ENCODE measurements at regions not wholly inside any gene's neighbourhood (a gene's known extent, or its start where the extent isn't known, plus 50 kb on each side); places are given as distances from the start of the nearest gene placed in this dataset.
"Not testable (repeated sequence)": the region's sequence is repeated elsewhere in the genome, so short reads cannot be mapped to it uniquely, and the experiment has no call there.

DNA sequence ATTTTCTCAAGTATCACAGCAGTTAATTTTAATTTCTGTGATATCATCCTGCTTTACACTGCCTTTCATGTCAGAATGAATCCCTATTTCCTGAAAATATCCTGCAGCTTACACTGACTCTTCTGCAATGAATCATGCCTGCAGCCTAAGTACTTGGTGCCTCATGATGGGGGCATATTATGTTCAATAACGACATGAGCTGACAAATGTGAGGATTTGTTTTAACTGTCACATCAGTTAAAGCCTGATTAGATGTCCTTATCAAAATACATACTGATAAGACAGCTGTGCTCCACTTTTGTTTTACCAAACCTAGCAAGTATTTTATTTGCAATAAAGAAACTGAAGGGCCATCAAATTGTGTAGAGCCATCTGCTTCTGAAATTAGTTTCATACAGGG is 359.9 kb upstream of the AGA start:
- no peak for DNase-seq (ENCODE audit: low read depth, low spot score)

DNA sequence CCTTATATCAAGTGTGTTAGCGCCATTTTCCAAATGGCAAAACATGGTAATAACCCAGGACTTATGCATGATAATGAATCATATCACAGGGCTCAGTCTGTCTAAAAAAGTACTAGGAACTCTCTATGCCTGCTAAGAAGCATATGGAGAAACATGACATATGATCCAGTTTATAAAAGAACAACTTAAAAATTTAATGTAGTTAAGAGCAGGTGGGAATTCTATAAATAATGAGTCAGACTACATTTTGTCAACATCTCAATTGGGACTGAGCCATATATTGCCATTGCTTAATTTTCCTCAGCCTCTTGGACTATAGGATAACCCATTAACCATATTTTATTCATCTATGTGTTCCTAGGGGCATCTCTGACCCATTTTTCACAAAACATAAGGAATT is 360.4 kb upstream of the AGA start:
- no peak for DNase-seq (ENCODE audit: low read depth, low spot score)

DNA sequence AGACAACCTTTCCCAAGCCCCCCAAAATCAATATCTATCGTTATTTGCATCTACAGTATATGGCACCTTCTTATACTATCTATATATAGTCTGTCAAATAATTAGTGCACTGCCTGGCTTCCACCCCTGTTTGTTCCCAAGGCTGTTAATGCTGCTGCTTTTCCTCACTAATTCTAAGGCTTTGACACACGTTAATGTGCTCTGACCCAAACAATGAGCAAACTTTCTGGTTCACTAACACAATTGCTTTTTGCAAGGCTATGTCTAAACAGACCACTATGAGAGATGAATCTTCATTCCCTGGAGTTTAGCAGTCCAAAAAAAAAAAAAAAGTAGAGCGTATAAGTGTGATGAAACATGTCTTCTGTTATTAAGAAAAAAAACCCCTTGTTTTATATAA is 360.9 kb upstream of the AGA start:
- DNase-seq (ENCODE audit: low read depth, low spot score), result no peak

DNA sequence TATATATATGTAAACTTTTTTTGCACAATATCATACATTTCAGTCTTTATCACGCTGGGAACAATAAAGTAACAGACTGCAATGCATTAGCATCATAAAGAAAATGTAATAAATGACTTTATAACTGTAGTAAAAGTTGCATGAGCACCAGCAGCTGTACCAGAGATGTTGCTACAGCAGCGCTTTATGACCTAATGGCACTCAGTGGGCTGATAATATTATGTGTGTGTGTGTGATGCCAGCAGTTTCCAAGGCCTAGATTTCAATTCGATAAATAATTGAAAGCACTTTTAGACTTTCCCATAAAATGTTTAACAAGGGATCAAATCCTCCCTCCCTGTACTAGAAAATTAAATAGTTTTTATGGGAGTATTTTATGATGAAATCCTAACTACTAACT is 367.6 kb upstream of the AGA start:
- no peak for DNase-seq (ENCODE audit: low read depth, low spot score)

DNA sequence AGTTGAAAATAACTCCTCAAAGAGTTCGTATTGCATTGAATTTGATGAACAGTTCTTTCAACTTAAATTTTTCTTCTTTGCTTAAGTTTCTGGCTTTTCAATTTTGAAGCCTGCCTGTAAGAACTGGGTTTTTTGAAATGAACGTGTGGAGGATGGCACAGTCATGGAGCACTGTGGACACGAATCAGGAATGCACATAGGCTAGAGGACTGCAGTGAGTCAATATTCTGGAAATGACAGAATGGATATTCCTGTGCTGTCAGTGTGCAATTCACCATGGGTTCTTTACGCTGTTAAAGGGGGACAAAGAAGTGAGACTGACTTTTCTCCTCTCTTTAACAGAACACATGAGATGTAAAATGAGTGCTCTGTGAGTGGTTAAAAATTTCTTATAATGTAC is 368.0 kb upstream of the AGA start:
- no peak for DNase-seq (ENCODE audit: low read depth, low spot score)

DNA sequence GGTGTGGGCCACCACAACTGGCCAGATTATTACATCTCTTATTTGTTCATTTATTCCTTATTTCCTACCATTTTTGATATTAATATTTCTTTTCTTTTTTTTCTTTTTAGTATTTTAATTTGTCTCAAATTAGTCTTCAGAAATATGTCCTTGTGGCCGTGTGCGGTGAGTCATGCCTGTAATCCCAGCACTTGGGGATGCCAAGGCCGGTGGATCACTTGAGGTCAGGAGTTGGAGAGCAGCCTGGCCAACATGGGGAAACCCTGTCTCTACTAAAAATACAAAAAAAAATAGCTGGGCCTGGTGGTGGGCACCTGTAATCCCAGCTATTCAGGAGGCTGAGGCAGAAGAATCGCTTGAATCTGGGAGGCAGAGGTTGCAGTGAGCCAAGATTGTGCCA is 376.2 kb upstream of the AGA start:
- not testable (repeated sequence) for DNase-seq (ENCODE audit: low read depth, low spot score)

DNA sequence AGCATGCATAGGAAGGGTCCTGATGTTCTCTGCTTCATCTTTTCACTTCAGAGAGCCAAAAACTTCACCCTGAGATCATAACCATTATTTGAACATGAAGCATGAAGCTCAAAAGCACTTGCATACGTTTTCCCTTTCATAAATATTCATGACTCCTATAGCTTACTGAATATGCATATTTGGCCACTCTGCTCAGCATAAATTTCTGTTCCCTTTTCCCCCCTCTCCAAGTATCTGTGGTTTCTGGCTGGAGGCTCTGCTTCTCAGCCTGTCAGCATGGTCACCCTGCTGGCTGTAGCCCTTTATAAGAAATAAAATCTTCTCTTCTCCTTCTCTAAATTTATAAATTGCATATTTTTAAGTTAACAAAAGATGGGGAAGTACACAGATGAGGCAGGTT is 384.7 kb upstream of the AGA start:
- no peak for DNase-seq (ENCODE audit: low read depth, low spot score)

DNA sequence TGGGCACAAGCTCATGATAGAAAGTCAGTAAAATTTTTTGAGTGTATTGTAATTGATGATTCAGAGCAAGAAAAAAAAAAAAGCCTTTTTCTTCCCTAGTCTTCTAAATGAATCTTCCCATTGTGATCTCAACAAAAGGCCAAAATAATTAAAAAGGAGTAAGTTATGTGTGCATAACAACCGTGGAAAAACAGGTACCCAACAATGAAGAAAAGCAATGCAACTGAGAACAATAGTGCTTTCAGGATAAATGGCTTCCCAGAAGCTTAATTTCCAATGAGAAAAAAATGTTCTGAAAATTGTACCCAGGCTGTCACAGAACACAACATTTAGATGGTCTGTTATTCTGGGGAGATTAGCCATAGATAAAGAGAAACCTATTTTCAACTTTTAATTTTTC is 399.0 kb upstream of the AGA start:
- no peak for DNase-seq (ENCODE audit: low read depth, low spot score)

DNA sequence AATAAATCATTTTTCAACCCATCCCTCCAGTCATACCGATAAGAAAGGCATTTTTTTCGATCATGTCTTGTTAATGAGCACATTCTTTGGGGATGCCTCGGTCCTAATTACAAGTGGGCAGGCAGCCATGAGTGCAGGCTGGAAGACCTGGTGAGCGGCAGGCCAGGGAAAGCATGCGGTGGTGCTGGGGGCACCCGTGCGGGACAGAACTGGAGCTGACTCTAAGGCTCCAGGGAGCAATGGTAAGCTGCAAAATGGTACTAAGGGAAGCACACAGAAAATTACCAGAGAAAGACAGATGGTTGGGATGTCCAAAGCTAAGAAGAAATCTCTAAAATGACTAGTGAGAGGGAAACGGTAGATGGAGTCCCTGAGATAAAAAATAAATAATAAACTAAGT is 411.0 kb upstream of the AGA start:
- no peak for DNase-seq (ENCODE audit: low read depth, low spot score)

DNA sequence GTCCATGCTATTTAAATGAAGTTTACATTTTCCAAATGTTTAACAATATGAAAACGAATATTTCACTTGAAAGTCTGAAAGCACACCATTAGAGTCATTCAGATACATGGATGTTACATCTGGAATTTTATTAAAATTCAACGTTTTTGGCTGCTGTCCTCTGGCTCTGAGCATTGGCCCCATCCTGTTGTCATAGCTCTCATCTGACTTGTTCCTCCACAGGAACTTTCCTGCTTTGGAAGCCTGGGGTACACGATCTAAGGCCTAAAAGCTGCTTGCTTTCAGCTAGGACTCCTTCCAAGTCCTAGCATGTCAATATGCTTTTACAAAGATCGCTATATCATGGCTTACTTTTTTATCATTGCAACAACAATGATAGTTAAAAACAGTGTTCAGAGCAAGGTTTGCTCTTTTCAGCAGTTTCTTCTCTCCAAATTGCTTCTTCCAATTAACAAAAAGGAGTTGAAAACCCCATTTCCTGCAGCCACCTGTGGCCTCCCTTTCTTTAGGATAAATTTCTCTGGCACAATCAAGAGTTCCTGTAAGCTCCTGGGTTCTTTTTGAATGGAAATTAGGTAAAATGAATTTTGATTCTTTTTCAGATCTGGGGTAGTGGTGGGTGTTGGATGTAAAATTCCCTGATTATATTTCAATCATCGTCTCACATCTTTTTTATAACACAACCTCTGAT is 413.4 kb upstream of the AGA start:
- DNase-seq (ENCODE audit: low read depth, low spot score), result no peak

DNA sequence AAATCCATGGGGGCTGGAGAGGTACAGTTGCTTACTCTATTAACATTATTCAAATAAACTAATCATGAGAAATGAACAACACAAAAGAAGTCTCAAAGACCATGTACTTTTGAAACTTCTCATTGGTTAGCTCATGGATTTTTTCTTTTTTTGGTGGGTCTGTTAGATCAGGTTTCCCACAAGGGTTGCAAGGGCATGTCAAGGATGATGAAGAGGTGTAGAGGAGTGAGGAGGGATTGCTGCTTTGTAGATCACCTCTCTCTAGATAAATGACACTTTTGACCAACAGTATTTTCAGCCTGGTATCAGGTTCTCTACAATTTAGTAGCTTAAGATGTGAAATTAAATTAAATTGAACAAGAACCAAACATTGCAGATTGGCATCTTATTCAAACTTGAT is 417.9 kb upstream of the AGA start:
- no peak for DNase-seq (ENCODE audit: low read depth, low spot score)

DNA sequence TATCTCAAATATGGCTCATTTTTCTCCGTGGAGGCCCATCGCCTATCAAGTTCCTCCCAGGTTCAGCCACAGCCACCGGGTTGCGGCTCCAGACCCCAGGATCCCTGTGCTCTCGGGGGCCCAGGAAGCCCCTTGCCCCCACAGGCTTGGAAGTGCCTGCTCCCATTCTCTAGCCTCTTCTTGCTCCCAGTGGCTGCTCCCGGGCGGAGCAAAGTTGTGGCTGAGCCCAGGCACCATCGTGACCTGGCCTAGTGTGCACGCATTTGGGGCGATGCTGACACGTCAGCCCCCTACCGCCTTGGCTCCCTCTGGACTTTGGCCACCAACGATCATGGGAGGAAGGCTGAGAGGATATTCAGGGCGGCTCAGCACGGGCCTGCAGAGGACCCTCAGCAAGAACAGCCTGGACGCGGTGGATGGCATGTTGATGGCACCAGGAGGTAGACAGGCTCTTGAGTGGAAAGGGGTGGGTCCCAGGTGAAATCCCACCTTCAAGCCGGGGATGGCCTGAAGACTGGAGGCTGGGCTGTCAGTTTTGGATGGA is 419.4 kb upstream of the AGA start:
- no peak for DNase-seq (ENCODE audit: low read depth, low spot score)

DNA sequence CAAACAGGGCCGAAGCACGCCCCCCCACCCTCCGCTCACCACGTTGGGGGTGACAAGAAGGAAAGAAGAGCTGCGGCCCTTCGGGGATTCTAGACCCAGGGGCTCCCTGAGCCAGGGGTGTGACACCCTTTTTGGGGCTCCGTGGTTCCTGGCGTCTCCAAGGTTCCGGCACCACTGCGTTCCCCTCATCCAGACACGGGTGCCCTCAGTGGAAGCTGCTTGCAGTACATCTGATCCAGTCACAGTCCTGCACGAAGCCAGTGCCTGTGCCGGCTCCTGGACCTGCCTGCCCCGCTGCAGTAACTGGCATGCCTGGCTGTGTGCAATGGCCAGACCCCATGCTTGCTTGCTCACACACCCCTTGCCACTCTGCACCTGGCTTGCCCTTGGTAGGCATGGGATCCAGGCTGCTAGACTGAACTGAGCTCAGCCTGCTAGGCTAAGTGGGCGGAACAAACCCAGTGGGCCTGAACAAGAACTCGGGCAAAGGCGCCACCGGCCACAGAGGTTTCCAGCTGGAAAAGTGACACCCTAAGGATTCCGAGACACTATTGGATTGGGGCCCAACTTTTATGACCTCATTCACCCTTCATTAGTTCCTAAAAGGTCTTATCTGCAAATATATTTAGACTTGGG is 420.4 kb upstream of the AGA start:
- no peak for DNase-seq (ENCODE audit: low read depth, low spot score)

DNA sequence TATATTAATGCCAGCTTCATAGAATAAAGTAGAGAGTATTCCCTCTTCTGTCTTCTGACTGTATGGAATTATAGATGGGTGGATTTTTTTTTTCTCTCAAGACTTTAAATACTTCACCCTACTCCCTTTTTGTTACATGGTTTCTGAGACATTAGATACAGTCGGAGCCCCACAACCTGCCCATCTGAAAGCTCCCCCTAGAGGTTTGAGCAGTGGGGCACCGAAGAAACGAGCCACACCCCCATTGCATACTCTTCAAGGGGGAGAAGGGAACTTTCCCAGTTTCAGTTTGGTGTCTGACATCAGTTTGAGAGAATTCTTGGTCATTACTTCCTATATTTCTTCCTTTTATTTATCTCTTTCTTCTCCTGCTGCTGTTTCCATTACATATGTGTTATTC is 437.6 kb upstream of the AGA start:
- no peak for DNase-seq (ENCODE audit: low read depth, low spot score)

DNA sequence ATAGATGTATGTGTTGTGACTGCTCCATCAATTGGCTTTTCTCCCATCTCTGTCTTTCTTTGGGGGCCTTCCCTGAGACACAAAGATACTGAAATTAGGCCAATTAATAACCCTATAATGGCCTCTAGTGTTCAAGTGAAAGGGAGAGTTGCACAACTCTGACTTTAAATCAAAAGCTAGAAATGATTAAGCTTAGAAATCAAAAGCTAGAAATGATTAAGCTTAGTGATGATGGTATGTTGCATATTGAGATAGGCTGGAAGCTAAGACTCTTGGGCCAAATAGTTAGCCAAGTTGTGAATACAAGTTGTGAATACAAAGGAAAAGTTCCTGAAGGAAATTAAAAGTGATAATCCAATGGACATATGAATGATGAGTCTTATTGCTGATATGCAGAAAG is 452.9 kb upstream of the AGA start:
- no peak for DNase-seq (ENCODE audit: low read depth, low spot score)

DNA sequence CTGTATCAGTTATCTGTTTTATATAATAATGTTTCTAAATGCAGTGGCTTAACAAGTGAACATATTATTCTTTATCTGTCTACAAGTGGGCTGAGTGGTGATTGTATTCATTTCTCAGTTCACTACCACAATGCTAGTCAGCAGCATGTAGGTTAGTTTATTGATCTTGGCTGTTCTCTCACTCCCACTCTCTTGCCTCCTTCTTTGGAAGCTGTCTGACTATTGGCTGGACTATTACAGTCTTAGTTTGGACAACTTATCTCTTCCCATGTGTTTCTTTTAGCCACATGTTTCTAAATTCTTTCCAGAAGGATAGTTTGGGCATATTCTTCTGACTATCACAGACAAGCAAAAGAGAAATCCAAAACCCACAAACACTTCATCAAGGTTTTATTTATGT is 459.5 kb upstream of the AGA start:
- DNase-seq (ENCODE audit: low read depth, low spot score), result no peak

DNA sequence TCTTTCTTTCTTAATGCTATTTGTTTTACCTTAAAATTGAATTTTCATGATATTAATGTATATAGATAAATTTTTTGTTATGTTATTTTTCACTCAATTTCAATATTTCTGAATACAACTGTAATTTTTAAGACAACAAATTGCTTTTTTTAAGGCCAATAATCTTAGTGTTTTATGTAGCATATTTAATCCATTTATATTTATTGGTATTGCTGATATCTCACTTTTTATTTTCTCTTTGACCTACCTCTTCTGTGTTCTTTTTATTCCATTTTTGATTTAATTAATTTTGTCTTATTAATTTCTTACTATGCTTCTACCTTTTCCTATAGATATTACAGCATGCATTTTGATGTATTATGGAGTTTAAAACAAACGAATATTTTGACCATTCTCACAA is 460.1 kb upstream of the AGA start:
- DNase-seq (ENCODE audit: low read depth, low spot score), result no peak

DNA sequence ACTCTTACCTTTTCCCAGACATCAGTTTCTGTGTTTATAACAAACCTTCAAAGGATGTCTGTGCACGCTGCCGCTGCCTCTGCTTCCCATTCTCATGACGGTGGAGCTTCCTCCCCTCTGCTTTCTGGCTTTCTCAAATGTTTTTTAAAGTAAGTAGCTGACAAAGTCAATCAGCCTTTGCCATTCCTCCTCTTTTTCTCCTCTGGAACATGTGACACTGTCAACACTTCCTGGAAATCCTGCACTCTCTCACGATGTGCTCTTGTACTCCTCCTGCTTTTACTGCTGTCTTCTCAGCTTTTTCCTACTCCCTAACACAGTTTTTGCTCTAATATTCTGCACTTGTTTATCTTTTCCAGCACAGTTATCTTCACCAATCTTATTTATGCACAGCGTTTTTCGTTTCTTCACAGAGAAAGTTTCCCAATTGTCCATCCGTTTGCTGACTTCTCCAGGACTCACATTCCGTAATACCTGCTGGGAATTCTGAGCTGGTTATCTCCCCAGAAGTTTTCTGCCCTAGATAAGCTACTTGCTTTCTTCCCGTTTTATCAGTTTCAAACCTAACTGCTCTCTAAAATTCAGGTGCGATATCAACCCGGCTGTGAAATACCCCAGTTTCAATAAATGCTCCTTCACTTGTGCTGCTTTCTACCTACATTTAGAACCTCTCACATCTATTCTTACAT is 465.6 kb upstream of the AGA start:
- no peak for DNase-seq (ENCODE audit: low read depth, low spot score)

DNA sequence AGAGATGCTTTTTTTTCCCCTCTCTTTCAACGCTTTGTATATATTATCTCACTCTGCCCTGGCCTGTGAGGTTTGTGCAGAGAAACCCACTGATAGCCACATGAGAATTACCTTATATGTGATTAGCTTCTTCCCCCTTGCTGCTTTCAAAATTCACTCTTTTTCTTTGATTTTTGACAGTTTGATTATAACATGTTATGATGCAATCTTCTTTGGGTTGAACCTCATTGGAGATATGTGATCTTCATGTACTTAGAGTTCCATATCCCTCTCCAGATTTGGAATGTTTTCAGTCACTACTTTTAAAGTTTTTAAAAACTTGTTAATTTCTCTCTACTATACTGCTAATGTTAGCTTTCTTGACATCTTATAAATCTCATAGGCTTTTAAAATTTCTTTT is 479.5 kb upstream of the AGA start:
- no peak for DNase-seq (ENCODE audit: low read depth, low spot score)

DNA sequence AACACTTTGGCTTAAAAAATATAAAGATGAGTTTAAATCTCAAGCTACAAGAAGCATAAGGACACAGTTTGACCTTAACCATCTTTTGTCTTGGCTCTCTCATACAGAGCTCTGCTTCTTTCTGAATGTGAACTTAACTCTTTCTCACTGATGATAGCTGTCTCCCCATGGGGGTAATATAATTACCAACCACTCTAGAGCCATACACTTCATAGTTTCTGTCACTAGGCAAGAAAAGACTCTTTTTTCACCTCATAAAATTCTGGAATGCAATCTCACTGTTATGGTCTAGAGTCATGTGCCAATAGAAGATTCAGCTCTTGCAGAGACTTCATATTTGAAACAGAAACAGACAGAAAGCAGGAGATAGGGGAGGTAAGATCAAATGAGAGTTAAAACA is 481.7 kb upstream of the AGA start:
- no peak for DNase-seq (ENCODE audit: low read depth, low spot score)

DNA sequence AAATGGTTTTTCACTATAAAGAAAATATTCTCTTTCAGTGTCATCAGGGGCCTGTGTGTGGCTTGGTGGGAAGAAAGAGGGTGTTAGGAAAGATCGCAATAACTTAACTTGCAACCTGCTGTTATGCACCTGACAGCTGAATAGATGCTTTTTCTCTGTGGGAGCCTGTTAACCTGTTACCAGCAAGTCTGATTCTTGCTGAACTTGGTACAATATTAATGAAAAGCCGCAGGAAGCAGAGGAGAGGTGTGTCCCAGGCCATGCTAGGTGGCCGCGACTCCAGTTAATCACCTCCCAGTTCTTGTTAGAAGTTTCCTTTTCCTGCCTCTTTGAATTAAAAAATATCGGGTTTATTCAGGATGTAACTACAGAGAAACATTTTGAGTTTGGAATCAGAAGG is 494.8 kb upstream of the AGA start:
- no peak for DNase-seq (ENCODE audit: low read depth, low spot score)

DNA sequence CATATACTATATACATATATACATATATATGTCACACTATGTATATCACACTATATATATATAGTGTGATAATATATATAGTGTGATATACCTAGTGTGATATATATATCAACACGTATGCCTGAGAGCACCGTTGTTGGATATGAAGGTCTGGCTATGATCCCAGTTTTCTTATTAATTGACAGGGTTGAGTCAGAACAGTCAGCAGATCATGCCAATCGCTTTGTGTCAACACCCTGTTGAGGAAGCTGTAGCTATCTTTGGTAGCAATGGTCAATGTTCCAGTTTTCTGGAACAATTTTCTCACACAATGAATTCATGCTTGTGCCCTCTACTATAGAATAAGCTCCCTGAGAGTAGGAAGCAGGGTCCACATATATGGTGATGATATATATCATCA is 496.0 kb upstream of the AGA start:
- no peak for DNase-seq (ENCODE audit: low read depth, low spot score)

DNA sequence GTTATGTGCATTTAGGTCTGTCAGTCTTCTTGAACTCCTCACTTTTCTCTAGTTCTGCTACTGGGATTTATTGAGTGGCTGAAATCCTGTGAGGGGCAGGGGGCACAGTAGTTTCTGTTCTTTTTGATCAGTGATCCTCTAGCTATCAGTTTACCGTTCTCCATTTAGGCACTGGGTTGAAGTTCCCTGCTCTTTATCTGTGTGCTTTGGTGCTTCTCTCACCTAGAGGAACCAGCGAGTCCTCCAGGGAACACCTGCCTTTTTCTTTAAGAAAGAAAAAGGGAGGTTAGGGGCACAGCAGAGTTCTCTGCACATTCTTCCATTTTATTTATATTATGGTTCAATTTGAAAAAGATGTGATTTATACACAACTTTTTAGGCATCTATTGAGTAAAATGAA is 503.0 kb upstream of the AGA start:
- no peak for DNase-seq (ENCODE audit: low read depth, low spot score)

All from smooth muscle cell of the brain vasculature (primary cell).